ENCODE measurements at regions not wholly inside any gene's neighbourhood (a gene's known extent, or its start where the extent isn't known, plus 50 kb on each side); places are given as distances from the start of the nearest gene placed in this dataset.
"Not testable (repeated sequence)": the region's sequence is repeated elsewhere in the genome, so short reads cannot be mapped to it uniquely, and the experiment has no call there.

- DNase-seq: no peak
Observed at GRCh38 chr12:75699251-75699650, 187.8 kb upstream of the KRR1 start.

- DNase-seq: no peak
Observed at GRCh38 chr12:75698052-75698451, 186.6 kb upstream of the KRR1 start.

- DNase-seq: no peak
Observed at GRCh38 chr12:75695926-75696325, 184.5 kb upstream of the KRR1 start.

- DNase-seq: no peak
Observed at GRCh38 chr12:75694534-75695268, 183.3 kb upstream of the KRR1 start.

- DNase-seq: no peak
Observed at GRCh38 chr12:75692876-75693275, 181.5 kb upstream of the KRR1 start.

GRCh38 chr12:75690296-75690955 lies 179.0 kb upstream of the KRR1 start:
- no peak for DNase-seq

GRCh38 chr12:75686233-75686632 lies 174.8 kb upstream of the KRR1 start:
- not testable (repeated sequence) for DNase-seq

- DNase-seq: no peak
Observed at GRCh38 chr12:75685617-75686225, 174.3 kb upstream of the KRR1 start.

- DNase-seq: no peak
Observed at GRCh38 chr12:75684678-75685616, 173.5 kb upstream of the KRR1 start.

- DNase-seq: not testable (repeated sequence)
Observed at GRCh38 chr12:75683995-75684586, 172.7 kb upstream of the KRR1 start.

- DNase-seq: no peak
Observed at GRCh38 chr12:75683220-75683619, 171.8 kb upstream of the KRR1 start.

GRCh38 chr12:75677522-75677921 lies 166.1 kb upstream of the KRR1 start:
- no peak for DNase-seq

GRCh38 chr12:75674393-75674792 lies 163.0 kb upstream of the KRR1 start:
- no peak for DNase-seq

- no peak for DNase-seq
Observed at GRCh38 chr12:75672200-75672599, 160.8 kb upstream of the KRR1 start.

- no peak for DNase-seq
Observed at GRCh38 chr12:75670216-75670615, 158.8 kb upstream of the KRR1 start.

GRCh38 chr12:75666939-75667334 lies 155.5 kb upstream of the KRR1 start:
- no peak for DNase-seq

- no peak for DNase-seq
Observed at GRCh38 chr12:75666126-75666938, 154.9 kb upstream of the KRR1 start.

GRCh38 chr12:75665216-75665615 lies 153.8 kb upstream of the KRR1 start:
- DNase-seq: no peak

GRCh38 chr12:75662511-75663159 lies 151.2 kb upstream of the KRR1 start:
- DNase-seq: no peak

- no peak for DNase-seq
Observed at GRCh38 chr12:75661908-75662307, 150.5 kb upstream of the KRR1 start.

- no peak for DNase-seq
Observed at GRCh38 chr12:75660805-75661404, 149.5 kb upstream of the KRR1 start.
